PC-9 (cell line): ENCODE measurements at regions not wholly inside any gene's neighbourhood (a gene's known extent, or its start where the extent isn't known, plus 50 kb on each side); places are given as distances from the start of the nearest gene placed in this dataset.
A peak's percentile ranks its signal among the peaks of the same experiment; 100 is the strongest.
"Not testable (repeated sequence)": the region's sequence is repeated elsewhere in the genome, so short reads cannot be mapped to it uniquely, and the experiment has no call there.

Experiments used
- BruUV-seq: library from RNA; stranded (reverse); fragments of 400-500 nt; replicated peaks from 2 replicates; lab custom pipeline; 2021; lab: Mats Ljungman, UMichigan
- CTCF ChIA-PET: fragments of 300-600 bp; sonication (Branson Sonifier 250); formaldehyde crosslinking; loops from one replicate; lab custom pipeline; 2022; ENCODE audit warnings: antibody characterized with exemption; lab: Charles Lee
- POLR2A ChIA-PET: fragments of 300-600 bp; sonication (Branson Sonifier 250); formaldehyde crosslinking; loops from one replicate; lab custom pipeline; 2022; ENCODE audit warnings: antibody characterized with exemption; ENCODE audit not compliant: unreplicated experiment; lab: Charles Lee
- DNase-seq, 2 experiments: peaks; one replicate each; pipeline versions ENCODE4 v3.0.0 to v3.0.0-alpha.2; 2015 to 2022; ENCODE audit warnings: mixed read lengths in 1 of 2
- H2AFZ ChIP-seq: fragments of 200-600 bp; sonication (generic); 2 replicates; pipeline ENCODE4 v1.8.1; 2017; ENCODE audit warnings: antibody characterized with exemption
- H3F3A ChIP-seq: fragments of 200-600 bp; sonication (generic); 2 replicates; pipeline ENCODE4 v1.8.1; 2017; ENCODE audit warnings: antibody characterized with exemption, mild to moderate bottlenecking, low read depth; ENCODE audit not compliant: insufficient read depth
- H3K27ac ChIP-seq: fragments of 200-600 bp; sonication (generic); 2 replicates; pipeline ENCODE4 v1.6.1; 2016; ENCODE audit warnings: mixed run types
- H3K27me3 ChIP-seq: fragments of 200-600 bp; sonication (generic); 2 replicates; pipeline ENCODE4 v1.6.1; 2016; ENCODE audit warnings: low read depth, mixed run types; ENCODE audit not compliant: insufficient read depth
- H3K36me3 ChIP-seq: fragments of 200-600 bp; sonication (generic); 2 replicates; pipeline ENCODE4 v1.6.1; 2016; ENCODE audit warnings: low read depth, mixed run types
- H3K4me1 ChIP-seq: fragments of 200-600 bp; sonication (generic); replicated peaks from 2 replicates; pipeline ENCODE4 v1.6.1; 2016; ENCODE audit warnings: mixed run types; ENCODE audit not compliant: insufficient read depth
- H3K4me2 ChIP-seq: fragments of 200-600 bp; sonication (generic); 2 replicates; pipeline ENCODE4 v1.6.1; 2017; ENCODE audit warnings: mixed run types
- H3K4me3 ChIP-seq: fragments of 200-600 bp; sonication (generic); 2 replicates; pipeline ENCODE4 v1.6.1; 2016; ENCODE audit warnings: mixed run types
- H3K79me2 ChIP-seq: fragments of 200-600 bp; sonication (generic); 2 replicates; pipeline ENCODE4 v1.6.1; 2017; ENCODE audit warnings: low read depth, mixed run types
- H3K9me2 ChIP-seq: fragments of 200-600 bp; sonication (generic); 2 replicates; pipeline ENCODE4 v1.8.1; 2017; ENCODE audit warnings: mild to moderate bottlenecking; ENCODE audit not compliant: insufficient read depth
- H3K9me3 ChIP-seq: fragments of 200-600 bp; sonication (generic); 2 replicates; pipeline ENCODE4 v1.8.1; 2016; ENCODE audit warnings: low read depth; ENCODE audit not compliant: insufficient read depth
- H4K20me1 ChIP-seq: fragments of 200-600 bp; sonication (generic); 2 replicates; pipeline ENCODE4 v1.8.1; 2017; ENCODE audit not compliant: insufficient read depth
- CTCF ChIP-seq: fragments of 200-600 bp; sonication (generic); conservative IDR thresholded peaks from 2 replicates; pipeline ENCODE4 v1.6.1; 2017; ENCODE audit warnings: mixed run types, antibody characterized with exemption, mild to moderate bottlenecking, moderate library complexity
- EZH2 ChIP-seq: fragments of 200-600 bp; sonication (generic); IDR thresholded peaks from 2 replicates; pipeline ENCODE4 v1.8.0; 2017; ENCODE audit warnings: antibody characterized with exemption, low read depth
- intact Hi-C: fragments of 100-400 bp; cut with micrococcal nuclease; formaldehyde crosslinking; loops from one replicate; pipeline ENCODE4 v1.10.0; 2022; ENCODE audit not compliant: unreplicated experiment

GRCh38 chr5:40440746-40441145 is 239.0 kb upstream of the PTGER4 start:
- H2AFZ ChIP-seq: no peak overlapping the region
- peaks cover 22% of the 10 kb centered on the region for H3K4me1 ChIP-seq
- no TSS peak for BruUV-seq
- H3K4me3 ChIP-seq: no peak overlapping the region
- H3F3A ChIP-seq: peaks cover 15% of the 10 kb centered on the region
- H3K9me2 ChIP-seq: peaks cover 3% of the 10 kb centered on the region; the same call in 1 of the 2 replicates
- peaks cover 9% of the 10 kb centered on the region for H3K9me3 ChIP-seq
- intact Hi-C loops: no loop called here
- no peaks in the 10 kb centered on the region for H3K79me2 ChIP-seq
- CTCF ChIA-PET: no interaction called here
- H3K36me3 ChIP-seq: peaks cover 4% of the 10 kb centered on the region; the same call in 1 of the 2 replicates
- DNase-seq: peak in 1 of 2 experiments; percentile 26
- H3K27ac ChIP-seq: no peak overlapping the region
- TF ChIP-seq CTCF: no peak
- no peak for TF ChIP-seq EZH2
- H4K20me1 ChIP-seq: no peaks in the 10 kb centered on the region
- H3K27me3 ChIP-seq: no peaks in the 10 kb centered on the region
- H3K4me2 ChIP-seq: no peak overlapping the region
- POLR2A ChIA-PET: no interaction called here

GRCh38 chr5:40439103-40439502 is 240.6 kb upstream of the PTGER4 start:
- POLR2A ChIA-PET: interaction anchor here (0.6 to 0.7 kb wide), 2 partner anchors 98 to 1371 kb away, joined by 3 read pairs; no protein-coding TSS in a partner anchor
- not testable (repeated sequence) for H3K4me2 ChIP-seq
- intact Hi-C loops: loop anchor here (5.0 kb wide), 1 partner anchor 298 kb away; no protein-coding TSS in a partner anchor

GRCh38 chr5:40438646-40439045 is 241.1 kb upstream of the PTGER4 start:
- POLR2A ChIA-PET: interaction anchor here (0.7 kb wide), 1 partner anchor 98 kb away, joined by 3 read pairs; no protein-coding TSS in a partner anchor
- H3K27me3 ChIP-seq, H3K27ac ChIP-seq, H3K4me2 ChIP-seq, H3K9me3 ChIP-seq, H4K20me1 ChIP-seq, H3K79me2 ChIP-seq, CTCF ChIA-PET, H2AFZ ChIP-seq, H3K36me3 ChIP-seq, H3K4me3 ChIP-seq, DNase-seq, H3K9me2 ChIP-seq, BruUV-seq: not testable (repeated sequence)
- intact Hi-C loops: loop anchor here (5.0 kb wide), 1 partner anchor 299 kb away; no protein-coding TSS in a partner anchor
- H3F3A ChIP-seq: peaks cover 15% of the 10 kb centered on the region
- H3K4me1 ChIP-seq: peaks cover 22% of the 10 kb centered on the region

More at GRCh38 chr5:40439103-40439502, 240.6 kb upstream of the PTGER4 start:
- DNase-seq, BruUV-seq, H3K79me2 ChIP-seq, H3K9me3 ChIP-seq, H3K36me3 ChIP-seq, H4K20me1 ChIP-seq, H3K4me3 ChIP-seq, H2AFZ ChIP-seq, H3K9me2 ChIP-seq, CTCF ChIA-PET, H3K27ac ChIP-seq, H3K27me3 ChIP-seq: not testable (repeated sequence)
- Histone ChIP-seq H3K4me1 (peaks cover 22% of the 10 kb centered on the region), H3F3A (peaks cover 15% of the 10 kb centered on the region)

GRCh38 chr5:40437452-40437861 is 242.3 kb upstream of the PTGER4 start:
- peaks cover 2% of the 10 kb centered on the region; the same call in 1 of the 2 replicates for H3K9me2 ChIP-seq
- CTCF ChIA-PET: interaction anchor here (0.6 to 0.8 kb wide), 3 partner anchors 53 to 1076 kb away, joined by 3 to 4 read pairs (median 3); no protein-coding TSS in a partner anchor
- DNase-seq: peak; percentile 77 to 99
- POLR2A ChIA-PET: interaction anchor here (0.5 to 1.5 kb wide), 11 partner anchors 35 to 912 kb away, joined by 3 to 10 read pairs (median 4); no protein-coding TSS in a partner anchor
- BruUV-seq: no TSS peak
- H3K4me1 ChIP-seq: peaks cover 22% of the 10 kb centered on the region
- H2AFZ ChIP-seq: no peak overlapping the region
- H3K27ac ChIP-seq: peak overlapping the region; percentile 74
- H3K4me2 ChIP-seq: peak overlapping the region; percentile 57
- no peak for TF ChIP-seq EZH2
- no peak for TF ChIP-seq CTCF
- H3K9me3 ChIP-seq: peaks cover 3% of the 10 kb centered on the region; the same call in 1 of the 2 replicates
- no peaks in the 10 kb centered on the region for H3K79me2 ChIP-seq
- intact Hi-C loops: loop anchor here (1.0 to 5.0 kb wide), 7 partner anchors 35 to 488 kb away; partner anchors contain the start of gene PTGER4
- H3K4me3 ChIP-seq: no peak overlapping the region
- H4K20me1 ChIP-seq: no peaks in the 10 kb centered on the region
- no peaks in the 10 kb centered on the region for H3K27me3 ChIP-seq
- H3K36me3 ChIP-seq: no peaks in the 10 kb centered on the region
- peaks cover 15% of the 10 kb centered on the region for H3F3A ChIP-seq
